HEK293 (cell line): ENCODE measurements at regions not wholly inside any gene's neighbourhood (a gene's known extent, or its start where the extent isn't known, plus 50 kb on each side); places are given as distances from the start of the nearest gene placed in this dataset.

ENCODE experiments used
- CTCF ChIA-PET: fragments of 350-600 bp; formaldehyde crosslinking; extraction: SDS; loops from one replicate; lab custom pipeline; 2021; ENCODE audit warnings: antibody characterized with exemption; lab: Yijun Ruan, JAX
- POLR2A ChIA-PET: fragments of 300-600 bp; formaldehyde crosslinking; extraction: SDS; loops from one replicate; lab custom pipeline; 2020; ENCODE audit warnings: antibody characterized with exemption, inconsistent platforms; lab: Yijun Ruan, JAX
- H3K27ac ChIP-seq: fragments of 200-500 bp; sonication (Bioruptor generic); 2 replicates; pipeline ENCODE4 v1.5.1; 2014; ENCODE audit warnings: low read depth, low read length, control low read depth, inconsistent platforms; ENCODE audit errors: extremely low read depth
- H3K36me3 ChIP-seq, 2 experiments: fragments of 200-500 bp in 1 of 2; sonication (Bioruptor generic) in 1 of 2; 1 replicate in 1 of 2; 2 replicates in 1 of 2; pipeline ENCODE4 v1.5.1; 2014 to 2017; ENCODE audit warnings: inconsistent platforms in 2 of 2, low read length in 2 of 2; ENCODE audit not compliant: control insufficient read depth in 2 of 2, insufficient read depth in 1 of 2
- H3K4me1 ChIP-seq: fragments of 200-500 bp; sonication (Bioruptor generic); 2 replicates; pipeline ENCODE4 v1.5.1; 2014; ENCODE audit warnings: mild to moderate bottlenecking, low read length, inconsistent platforms; ENCODE audit not compliant: control insufficient read depth, insufficient read depth
- H3K4me3 ChIP-seq: 2 replicates; pipeline ENCODE4 v1.5.1; 2011; ENCODE audit warnings: low read depth, mild to moderate bottlenecking, control low read depth, low read length, moderate library complexity
- H3K9me3 ChIP-seq: fragments of 200-500 bp; sonication (Bioruptor generic); 2 replicates; pipeline ENCODE4 v1.5.1; 2014; ENCODE audit warnings: low read depth, low read length, inconsistent platforms; ENCODE audit not compliant: control insufficient read depth, insufficient read depth
- KLF9 ChIP-seq: fragments of 450-650 bp; formaldehyde crosslinking; IDR thresholded peaks from 2 replicates; pipeline ENCODE4 v1.5.1; 2016; ENCODE audit warnings: missing biosample characterization, missing genetic modification characterization, low read depth
- MYNN ChIP-seq: fragments of 450-650 bp; formaldehyde crosslinking; IDR thresholded peaks from 2 replicates; pipeline ENCODE4 v1.5.1; 2016; ENCODE audit warnings: missing biosample characterization, missing genetic modification characterization, borderline replicate concordance
- SETDB1 ChIP-seq: IDR thresholded peaks from one replicate; pipeline ENCODE4 v1.6.1; 2017; ENCODE audit warnings: mild to moderate bottlenecking, low read length, moderate library complexity, mixed read lengths; ENCODE audit not compliant: insufficient read length
- TRIM28 ChIP-seq: IDR thresholded peaks from 2 replicates; pipeline ENCODE4 v1.6.1; 2011; ENCODE audit warnings: low read length, control low read depth, borderline replicate concordance
- YY2 ChIP-seq: fragments of 450-650 bp; formaldehyde crosslinking; IDR thresholded peaks from 2 replicates; pipeline ENCODE4 v1.5.1; 2016; ENCODE audit warnings: missing biosample characterization, missing genetic modification characterization
- ZBTB1 ChIP-seq: fragments of 450-650 bp; formaldehyde crosslinking; IDR thresholded peaks from 2 replicates; pipeline ENCODE4 v1.5.1; 2016; ENCODE audit warnings: missing biosample characterization, missing genetic modification characterization
- ZFP41 ChIP-seq: fragments of 450-650 bp; formaldehyde crosslinking; IDR thresholded peaks from 2 replicates; pipeline ENCODE4 v1.5.1; 2016; ENCODE audit warnings: missing biosample characterization, missing genetic modification characterization, borderline replicate concordance
- ZNF423 ChIP-seq: fragments of 450-650 bp; formaldehyde crosslinking; IDR thresholded peaks from 2 replicates; pipeline ENCODE4 v1.5.1; 2016; ENCODE audit warnings: missing biosample characterization, missing genetic modification characterization
- ZNF510 ChIP-seq: fragments of 450-650 bp; formaldehyde crosslinking; IDR thresholded peaks from 2 replicates; pipeline ENCODE4 v1.5.1; 2018; ENCODE audit warnings: mild to moderate bottlenecking, missing genetic modification characterization, missing biosample characterization; ENCODE audit not compliant: insufficient replicate concordance
- ZNF768 ChIP-seq: fragments of 450-650 bp; formaldehyde crosslinking; IDR thresholded peaks from 2 replicates; pipeline ENCODE4 v1.5.1; 2018; ENCODE audit warnings: missing biosample characterization, mild to moderate bottlenecking, missing genetic modification characterization
- ZNF791 ChIP-seq: fragments of 450-650 bp; formaldehyde crosslinking; IDR thresholded peaks from 2 replicates; pipeline ENCODE4 v1.5.1; 2016; ENCODE audit warnings: missing biosample characterization, missing genetic modification characterization
- TF ChIP-seq, protein P1 (sequence below): fragments of 450-650 bp; formaldehyde crosslinking; IDR thresholded peaks from 2 replicates; pipeline ENCODE4 v1.5.1; 2017; ENCODE audit warnings: missing biosample characterization, missing genetic modification characterization
- TF ChIP-seq, protein P2 (sequence below): fragments of 450-650 bp; formaldehyde crosslinking; conservative IDR thresholded peaks from 2 replicates; pipeline ENCODE4 v1.5.1; 2016; ENCODE audit warnings: low read depth, missing biosample characterization, missing genetic modification characterization
- TF ChIP-seq, protein P3 (sequence below): fragments of 450-650 bp; formaldehyde crosslinking; IDR thresholded peaks from 2 replicates; pipeline ENCODE4 v1.5.1; 2016; ENCODE audit warnings: missing biosample characterization, missing genetic modification characterization
- TF ChIP-seq, protein P4 (sequence below): sonication (generic); formaldehyde crosslinking; IDR thresholded peaks from 2 replicates; pipeline ENCODE4 v1.8.1; 2022; ENCODE audit warnings: mild to moderate bottlenecking, moderate library complexity, missing genetic modification reagents
- TF ChIP-seq, protein P5 (sequence below): fragments of 450-650 bp; formaldehyde crosslinking; IDR thresholded peaks from 2 replicates; pipeline ENCODE4 v1.5.1; 2017; ENCODE audit warnings: missing biosample characterization, mild to moderate bottlenecking, missing genetic modification characterization, moderate library complexity
- TF ChIP-seq, protein P6 (sequence below): fragments of 450-650 bp; formaldehyde crosslinking; IDR thresholded peaks from 2 replicates; pipeline ENCODE4 v1.5.1; 2016; ENCODE audit warnings: missing biosample characterization, missing genetic modification characterization

DNA sequence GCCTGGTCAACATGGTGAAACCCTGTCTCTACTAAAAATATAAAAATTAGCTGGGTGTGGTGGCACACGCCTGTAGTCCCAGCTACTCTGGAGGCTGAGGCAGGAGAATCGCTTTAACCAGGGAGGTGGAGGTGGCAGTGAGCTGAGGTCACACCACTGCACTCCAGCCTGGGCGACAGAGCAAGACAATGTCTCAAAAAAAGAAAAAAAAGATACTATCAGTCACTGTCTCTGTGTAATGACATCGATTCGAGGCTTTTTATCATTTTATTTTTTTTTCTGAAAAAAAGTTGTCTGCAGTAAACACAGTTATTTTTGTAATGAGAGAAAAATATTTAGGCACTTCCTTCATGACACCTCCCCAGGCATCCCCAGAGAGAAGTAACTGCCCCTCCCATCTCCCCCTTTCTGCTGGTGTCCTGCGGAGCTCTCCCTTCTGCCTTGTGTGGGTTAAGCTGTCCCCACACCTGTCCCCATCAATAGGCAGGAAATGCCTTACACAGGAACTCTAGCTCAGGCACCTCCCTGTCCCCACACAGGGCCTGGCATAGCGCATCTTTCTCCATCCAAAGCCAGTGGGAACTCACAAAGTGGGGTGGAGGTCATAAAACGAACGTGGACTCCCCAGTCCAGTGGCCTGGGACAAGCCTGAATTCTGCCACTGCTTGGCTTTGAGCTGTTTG is 132.0 kb downstream of the SYF2 start:
- H3K9me3 ChIP-seq: no peaks in the 10 kb centered on the region
- no peaks in the 10 kb centered on the region for H3K4me1 ChIP-seq
- CTCF ChIA-PET: interaction anchor here (0.6 to 4.2 kb wide), 10 partner anchors 9 to 251 kb away, joined by 3 to 39 read pairs (median 6); no protein-coding TSS in a partner anchor
- no peak overlapping the region for H3K27ac ChIP-seq
- H3K4me3 ChIP-seq: no peak overlapping the region
- TF ChIP-seq ZNF768 (tag by site-specific recombination): no peak
- TF ChIP-seq, protein P1, sequence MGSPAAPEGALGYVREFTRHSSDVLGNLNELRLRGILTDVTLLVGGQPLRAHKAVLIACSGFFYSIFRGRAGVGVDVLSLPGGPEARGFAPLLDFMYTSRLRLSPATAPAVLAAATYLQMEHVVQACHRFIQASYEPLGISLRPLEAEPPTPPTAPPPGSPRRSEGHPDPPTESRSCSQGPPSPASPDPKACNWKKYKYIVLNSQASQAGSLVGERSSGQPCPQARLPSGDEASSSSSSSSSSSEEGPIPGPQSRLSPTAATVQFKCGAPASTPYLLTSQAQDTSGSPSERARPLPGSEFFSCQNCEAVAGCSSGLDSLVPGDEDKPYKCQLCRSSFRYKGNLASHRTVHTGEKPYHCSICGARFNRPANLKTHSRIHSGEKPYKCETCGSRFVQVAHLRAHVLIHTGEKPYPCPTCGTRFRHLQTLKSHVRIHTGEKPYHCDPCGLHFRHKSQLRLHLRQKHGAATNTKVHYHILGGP: no peak
- TF ChIP-seq, protein P2, sequence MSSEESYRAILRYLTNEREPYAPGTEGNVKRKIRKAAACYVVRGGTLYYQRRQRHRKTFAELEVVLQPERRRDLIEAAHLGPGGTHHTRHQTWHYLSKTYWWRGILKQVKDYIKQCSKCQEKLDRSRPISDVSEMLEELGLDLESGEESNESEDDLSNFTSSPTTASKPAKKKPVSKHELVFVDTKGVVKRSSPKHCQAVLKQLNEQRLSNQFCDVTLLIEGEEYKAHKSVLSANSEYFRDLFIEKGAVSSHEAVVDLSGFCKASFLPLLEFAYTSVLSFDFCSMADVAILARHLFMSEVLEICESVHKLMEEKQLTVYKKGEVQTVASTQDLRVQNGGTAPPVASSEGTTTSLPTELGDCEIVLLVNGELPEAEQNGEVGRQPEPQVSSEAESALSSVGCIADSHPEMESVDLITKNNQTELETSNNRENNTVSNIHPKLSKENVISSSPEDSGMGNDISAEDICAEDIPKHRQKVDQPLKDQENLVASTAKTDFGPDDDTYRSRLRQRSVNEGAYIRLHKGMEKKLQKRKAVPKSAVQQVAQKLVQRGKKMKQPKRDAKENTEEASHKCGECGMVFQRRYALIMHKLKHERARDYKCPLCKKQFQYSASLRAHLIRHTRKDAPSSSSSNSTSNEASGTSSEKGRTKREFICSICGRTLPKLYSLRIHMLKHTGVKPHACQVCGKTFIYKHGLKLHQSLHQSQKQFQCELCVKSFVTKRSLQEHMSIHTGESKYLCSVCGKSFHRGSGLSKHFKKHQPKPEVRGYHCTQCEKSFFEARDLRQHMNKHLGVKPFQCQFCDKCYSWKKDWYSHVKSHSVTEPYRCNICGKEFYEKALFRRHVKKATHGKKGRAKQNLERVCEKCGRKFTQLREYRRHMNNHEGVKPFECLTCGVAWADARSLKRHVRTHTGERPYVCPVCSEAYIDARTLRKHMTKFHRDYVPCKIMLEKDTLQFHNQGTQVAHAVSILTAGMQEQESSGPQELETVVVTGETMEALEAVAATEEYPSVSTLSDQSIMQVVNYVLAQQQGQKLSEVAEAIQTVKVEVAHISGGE (tag by site-specific recombination): no peak
- TF ChIP-seq SETDB1: no peak
- TF ChIP-seq, protein P3, sequence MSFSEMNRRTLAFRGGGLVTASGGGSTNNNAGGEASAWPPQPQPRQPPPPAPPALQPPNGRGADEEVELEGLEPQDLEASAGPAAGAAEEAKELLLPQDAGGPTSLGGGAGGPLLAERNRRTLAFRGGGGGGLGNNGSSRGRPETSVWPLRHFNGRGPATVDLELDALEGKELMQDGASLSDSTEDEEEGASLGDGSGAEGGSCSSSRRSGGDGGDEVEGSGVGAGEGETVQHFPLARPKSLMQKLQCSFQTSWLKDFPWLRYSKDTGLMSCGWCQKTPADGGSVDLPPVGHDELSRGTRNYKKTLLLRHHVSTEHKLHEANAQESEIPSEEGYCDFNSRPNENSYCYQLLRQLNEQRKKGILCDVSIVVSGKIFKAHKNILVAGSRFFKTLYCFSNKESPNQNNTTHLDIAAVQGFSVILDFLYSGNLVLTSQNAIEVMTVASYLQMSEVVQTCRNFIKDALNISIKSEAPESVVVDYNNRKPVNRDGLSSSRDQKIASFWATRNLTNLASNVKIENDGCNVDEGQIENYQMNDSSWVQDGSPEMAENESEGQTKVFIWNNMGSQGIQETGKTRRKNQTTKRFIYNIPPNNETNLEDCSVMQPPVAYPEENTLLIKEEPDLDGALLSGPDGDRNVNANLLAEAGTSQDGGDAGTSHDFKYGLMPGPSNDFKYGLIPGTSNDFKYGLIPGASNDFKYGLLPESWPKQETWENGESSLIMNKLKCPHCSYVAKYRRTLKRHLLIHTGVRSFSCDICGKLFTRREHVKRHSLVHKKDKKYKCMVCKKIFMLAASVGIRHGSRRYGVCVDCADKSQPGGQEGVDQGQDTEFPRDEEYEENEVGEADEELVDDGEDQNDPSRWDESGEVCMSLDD (tag by site-specific recombination): no peak
- no peak for TF ChIP-seq ZNF423 (tag by site-specific recombination)
- TF ChIP-seq ZFP41 (tag by site-specific recombination): no peak
- no peak for TF ChIP-seq TRIM28
- no peak for TF ChIP-seq ZBTB1
- no peak for TF ChIP-seq ZNF791
- TF ChIP-seq ZNF510 (tag by site-specific recombination): no peak
- no peaks in the 10 kb centered on the region for H3K36me3 ChIP-seq
- POLR2A ChIA-PET: no interaction called here

DNA sequence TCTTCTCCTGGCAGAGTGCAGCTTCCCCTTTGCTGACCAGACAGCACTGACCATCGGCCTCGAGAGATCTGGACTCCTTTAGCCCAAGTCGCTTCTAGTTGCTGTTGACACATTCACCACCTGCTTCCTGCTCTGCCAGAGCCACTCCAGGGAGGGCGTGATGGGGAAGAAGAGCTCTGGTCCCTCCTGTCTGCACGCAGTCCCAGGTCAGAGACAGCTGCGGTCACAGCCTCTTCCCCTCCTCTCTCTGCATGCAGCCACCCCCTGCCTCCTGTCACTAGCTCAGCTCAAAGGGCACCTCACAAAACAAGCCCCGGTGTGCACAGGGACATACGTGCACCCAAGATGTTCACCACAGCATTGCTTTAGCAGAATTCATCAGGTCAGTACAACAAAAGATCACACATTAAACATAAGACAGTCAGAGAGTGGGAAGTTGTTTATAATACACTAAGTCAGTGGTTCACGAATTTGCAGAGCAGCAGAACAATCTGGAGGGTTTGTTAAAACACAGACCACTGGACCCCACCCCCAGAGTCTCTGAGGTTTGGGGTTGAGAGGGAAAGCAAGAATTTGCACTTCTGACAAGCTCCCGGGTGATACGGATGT is 132.9 kb downstream of the SYF2 start:
- Histone ChIP-seq H3K36me3 (no peaks in the 10 kb centered on the region), H3K4me3 (no peak overlapping the region), H3K4me1 (no peaks in the 10 kb centered on the region), H3K9me3 (no peaks in the 10 kb centered on the region), H3K27ac (no peak overlapping the region)
- ChIA-PET CTCF (interaction anchor here (1.1 to 4.2 kb wide), 7 partner anchors 9 to 250 kb away, joined by 3 to 39 read pairs (median 6); no protein-coding TSS in a partner anchor), POLR2A (no interaction called here)
- TF ChIP-seq YY2 (no peak), MYNN (no peak), KLF9 (no peak)
- TF ChIP-seq, protein P4, sequence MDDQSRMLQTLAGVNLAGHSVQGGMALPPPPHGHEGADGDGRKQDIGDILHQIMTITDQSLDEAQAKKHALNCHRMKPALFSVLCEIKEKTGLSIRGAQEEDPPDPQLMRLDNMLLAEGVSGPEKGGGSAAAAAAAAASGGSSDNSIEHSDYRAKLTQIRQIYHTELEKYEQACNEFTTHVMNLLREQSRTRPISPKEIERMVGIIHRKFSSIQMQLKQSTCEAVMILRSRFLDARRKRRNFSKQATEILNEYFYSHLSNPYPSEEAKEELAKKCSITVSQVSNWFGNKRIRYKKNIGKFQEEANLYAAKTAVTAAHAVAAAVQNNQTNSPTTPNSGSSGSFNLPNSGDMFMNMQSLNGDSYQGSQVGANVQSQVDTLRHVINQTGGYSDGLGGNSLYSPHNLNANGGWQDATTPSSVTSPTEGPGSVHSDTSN: no peak
- TF ChIP-seq, protein P5, sequence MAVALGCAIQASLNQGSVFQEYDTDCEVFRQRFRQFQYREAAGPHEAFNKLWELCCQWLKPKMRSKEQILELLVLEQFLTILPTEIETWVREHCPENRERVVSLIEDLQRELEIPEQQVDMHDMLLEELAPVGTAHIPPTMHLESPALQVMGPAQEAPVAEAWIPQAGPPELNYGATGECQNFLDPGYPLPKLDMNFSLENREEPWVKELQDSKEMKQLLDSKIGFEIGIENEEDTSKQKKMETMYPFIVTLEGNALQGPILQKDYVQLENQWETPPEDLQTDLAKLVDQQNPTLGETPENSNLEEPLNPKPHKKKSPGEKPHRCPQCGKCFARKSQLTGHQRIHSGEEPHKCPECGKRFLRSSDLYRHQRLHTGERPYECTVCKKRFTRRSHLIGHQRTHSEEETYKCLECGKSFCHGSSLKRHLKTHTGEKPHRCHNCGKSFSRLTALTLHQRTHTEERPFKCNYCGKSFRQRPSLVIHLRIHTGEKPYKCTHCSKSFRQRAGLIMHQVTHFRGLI (tag by site-specific recombination): no peak
- TF ChIP-seq, protein P6, sequence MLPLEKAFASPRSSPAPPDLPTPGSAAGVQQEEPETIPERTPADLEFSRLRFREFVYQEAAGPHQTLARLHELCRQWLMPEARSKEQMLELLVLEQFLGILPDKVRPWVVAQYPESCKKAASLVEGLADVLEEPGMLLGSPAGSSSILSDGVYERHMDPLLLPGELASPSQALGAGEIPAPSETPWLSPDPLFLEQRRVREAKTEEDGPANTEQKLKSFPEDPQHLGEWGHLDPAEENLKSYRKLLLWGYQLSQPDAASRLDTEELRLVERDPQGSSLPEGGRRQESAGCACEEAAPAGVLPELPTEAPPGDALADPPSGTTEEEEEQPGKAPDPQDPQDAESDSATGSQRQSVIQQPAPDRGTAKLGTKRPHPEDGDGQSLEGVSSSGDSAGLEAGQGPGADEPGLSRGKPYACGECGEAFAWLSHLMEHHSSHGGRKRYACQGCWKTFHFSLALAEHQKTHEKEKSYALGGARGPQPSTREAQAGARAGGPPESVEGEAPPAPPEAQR (tag by site-specific recombination): no peak
